NCI-H1105 treated with DMSO at 0.1 percent for 48 hours (cell line): ENCODE measurements at regions not wholly inside any gene's neighbourhood (a gene's known extent, or its start where the extent isn't known, plus 50 kb on each side); places are given as distances from the start of the nearest gene placed in this dataset.
"Not testable (repeated sequence)": the region's sequence is repeated elsewhere in the genome, so short reads cannot be mapped to it uniquely, and the experiment has no call there.

Experiments
- DNase-seq: peaks from one replicate; lab custom pipeline; 2025; lab: John Stamatoyannopoulos, UW

DNA sequence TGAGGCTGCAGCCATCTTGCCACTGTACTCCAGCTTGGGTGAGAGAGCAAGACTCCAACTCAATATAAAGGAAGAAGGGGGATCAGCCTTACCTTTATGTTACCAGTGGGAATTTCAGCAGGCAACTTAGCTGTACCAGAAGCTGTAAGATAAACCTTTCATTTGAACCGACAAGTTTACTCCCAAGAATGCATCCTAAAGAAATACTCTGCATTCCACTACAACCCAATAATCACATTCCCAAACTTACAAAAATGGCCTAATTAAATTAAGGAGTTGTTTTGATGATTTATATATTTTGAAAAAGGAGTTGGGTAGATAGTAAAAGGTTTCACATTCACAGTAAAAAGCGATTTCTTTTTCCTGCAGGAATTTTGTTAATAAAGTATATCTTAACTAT is 241.4 kb downstream of the TTC8 start:
- DNase-seq: no peak

- DNase-seq: no peak
These were observed 243.0 kb downstream of the TTC8 start for GRCh38 chr14:89067293-89067972.

- DNase-seq: no peak
These were observed 253.8 kb downstream of the TTC8 start for GRCh38 chr14:89078021-89078795.

DNA sequence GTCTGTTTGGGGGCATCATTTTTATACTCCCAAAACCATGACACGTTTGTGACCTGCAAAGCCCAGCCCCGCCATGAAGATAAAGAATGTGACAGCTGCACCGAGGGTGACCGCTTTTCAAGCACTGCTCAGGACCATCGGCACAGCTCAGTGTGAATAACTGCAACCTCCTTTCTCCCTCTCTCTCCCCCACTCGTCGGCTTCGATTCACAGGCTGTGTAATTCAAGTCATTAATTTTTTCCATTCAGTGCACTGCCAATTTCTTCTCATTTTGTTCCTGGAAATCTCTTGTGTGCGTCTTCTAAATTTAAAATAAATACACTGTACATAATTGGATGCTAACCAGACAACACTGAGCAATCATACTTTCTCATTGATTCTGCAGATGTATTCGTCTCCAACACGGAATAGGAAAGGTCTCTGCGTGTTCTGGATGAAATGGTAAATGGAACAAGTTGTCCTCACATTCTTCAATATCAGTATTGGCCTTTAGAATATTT is 260.8 kb downstream of the TTC8 start:
- no peak for DNase-seq

- DNase-seq: no peak
These were observed 261.4 kb downstream of the TTC8 start for GRCh38 chr14:89085737-89086382.

GRCh38 chr14:89088530-89088929 is 264.1 kb downstream of the TTC8 start:
- DNase-seq: no peak

GRCh38 chr14:89089330-89089729 is 264.9 kb downstream of the TTC8 start:
- DNase-seq: no peak

DNA sequence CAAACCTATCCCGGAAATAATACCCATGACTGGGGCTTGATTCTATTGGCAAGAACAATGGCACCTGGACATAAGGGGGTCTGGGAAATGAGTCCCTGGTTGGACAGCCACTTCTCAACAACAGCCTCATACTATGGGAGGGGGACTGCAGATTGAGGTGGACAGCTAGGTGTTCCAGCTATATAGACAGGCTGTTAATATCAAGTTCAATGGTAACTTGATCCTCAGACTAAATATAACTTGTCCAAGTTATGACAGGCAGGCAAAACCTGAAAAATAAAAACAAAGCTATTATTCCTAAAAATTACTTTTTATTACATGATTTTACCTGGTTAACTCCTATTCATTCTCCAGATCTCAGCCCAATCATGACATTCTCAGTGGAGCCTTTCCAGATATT is 267.3 kb downstream of the TTC8 start:
- DNase-seq: no peak

GRCh38 chr14:89093083-89093730 is 268.8 kb downstream of the TTC8 start:
- no peak for DNase-seq

GRCh38 chr14:89095036-89095435 is 270.6 kb downstream of the TTC8 start:
- no peak for DNase-seq

DNA sequence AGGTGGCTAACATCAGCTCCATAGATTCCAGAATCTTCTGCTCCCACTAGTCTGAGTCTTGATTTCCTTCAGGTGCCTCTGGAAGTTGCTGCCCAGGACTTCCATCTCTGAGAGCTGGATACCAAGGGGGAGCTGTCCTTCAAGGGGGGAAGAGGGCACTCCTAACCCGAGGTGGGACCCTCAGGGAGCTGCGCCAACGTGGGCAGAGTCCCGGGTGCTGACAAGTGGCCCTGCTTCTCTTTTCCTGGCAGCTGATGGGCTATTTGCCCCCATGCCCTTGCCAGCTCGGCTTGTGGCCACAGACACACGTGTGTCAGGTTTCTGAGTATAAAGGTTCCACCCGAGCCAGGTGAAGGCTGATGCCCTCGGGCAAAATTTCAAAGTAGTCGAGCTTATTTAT is 272.5 kb downstream of the TTC8 start:
- no peak for DNase-seq

- DNase-seq: no peak
These were observed 273.8 kb downstream of the TTC8 start for GRCh38 chr14:89098254-89098653.

DNA sequence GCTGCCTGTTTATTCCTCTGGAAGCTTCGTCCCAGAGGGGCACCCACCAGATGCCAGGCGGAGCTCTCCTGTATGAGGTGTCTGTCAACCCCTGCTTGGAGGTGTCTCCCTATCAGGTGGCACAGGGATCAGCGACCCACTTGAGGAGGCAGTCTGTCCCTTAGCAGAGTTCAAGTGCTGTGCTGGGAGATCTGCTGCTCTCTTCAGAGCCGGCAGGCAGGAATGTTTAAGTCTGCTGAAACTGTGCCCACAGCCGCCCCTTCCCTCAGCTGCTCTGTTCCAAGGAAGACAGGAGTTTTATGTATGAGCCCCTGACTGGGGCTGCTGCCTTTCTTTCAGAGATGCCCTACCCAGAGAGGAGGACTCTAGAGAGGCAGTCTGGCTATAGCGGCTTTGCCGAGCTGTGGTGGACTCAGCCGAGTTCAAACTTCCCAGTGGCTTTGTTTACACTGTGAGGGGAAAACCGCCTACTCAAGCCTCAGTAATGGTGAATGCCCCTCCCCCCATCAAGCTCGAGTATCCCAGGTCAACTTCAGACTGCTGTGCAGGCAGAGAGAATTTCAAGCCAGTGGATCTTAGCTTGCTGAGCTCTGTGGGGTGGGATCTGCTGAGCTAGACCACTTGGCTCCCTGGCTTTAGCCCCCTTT is 279.8 kb downstream of the TTC8 start:
- not testable (repeated sequence) for DNase-seq

GRCh38 chr14:89104861-89105260 is 280.4 kb downstream of the TTC8 start:
- DNase-seq: not testable (repeated sequence)
